A673 (cell line): ENCODE measurements at regions not wholly inside any gene's neighbourhood (a gene's known extent, or its start where the extent isn't known, plus 50 kb on each side); places are given as distances from the start of the nearest gene placed in this dataset.

Source experiments
- BruUV-seq: library from RNA; stranded (reverse); fragments of 400-500 nt; replicated peaks from 2 replicates; lab custom pipeline; 2021; lab: Mats Ljungman, UMichigan
- CTCF ChIA-PET: fragments of 300-600 bp; sonication (Branson Sonifier 250); formaldehyde crosslinking; loops from one replicate; lab custom pipeline; 2022; ENCODE audit warnings: antibody characterized with exemption; lab: Charles Lee
- POLR2A ChIA-PET: fragments of 300-600 bp; sonication (Branson Sonifier 250); formaldehyde crosslinking; loops from one replicate; lab custom pipeline; 2022; ENCODE audit warnings: antibody characterized with exemption; ENCODE audit not compliant: low non-redundant PET; lab: Charles Lee
- DNase-seq: peaks from one replicate; pipeline ENCODE4 v3.0.0-alpha.2; 2015; ENCODE audit warnings: low spot score
- H3K27ac ChIP-seq: fragments of 200-600 bp; sonication (generic); 2 replicates; pipeline ENCODE4 v1.5.1; 2016; ENCODE audit warnings: mixed run types, low read depth, mild to moderate bottlenecking, mixed read lengths, antibody characterized with exemption, low read length; ENCODE audit not compliant: poor library complexity, severe bottlenecking
- H3K27me3 ChIP-seq: fragments of 200-600 bp; sonication (generic); replicated peaks from 2 replicates; pipeline ENCODE4 v1.6.1; 2017; ENCODE audit warnings: mixed run types, low read depth, mild to moderate bottlenecking, mixed read lengths, antibody characterized with exemption, low read length; ENCODE audit not compliant: insufficient read depth, poor library complexity
- H3K36me3 ChIP-seq: fragments of 200-600 bp; sonication (generic); 2 replicates; pipeline ENCODE4 v1.6.1; 2016; ENCODE audit warnings: mixed run types, mild to moderate bottlenecking, mixed read lengths, antibody characterized with exemption, low read length; ENCODE audit not compliant: insufficient read depth, poor library complexity, severe bottlenecking
- H3K4me1 ChIP-seq: fragments of 200-600 bp; sonication (generic); 2 replicates; pipeline ENCODE4 v1.6.1; 2017; ENCODE audit warnings: mixed run types, mild to moderate bottlenecking, mixed read lengths, antibody characterized with exemption, low read length; ENCODE audit not compliant: insufficient read depth, poor library complexity, severe bottlenecking
- H3K4me3 ChIP-seq: fragments of 200-600 bp; sonication (generic); 2 replicates; pipeline ENCODE4 v1.5.1; 2016; ENCODE audit warnings: low read depth, mixed run types, mild to moderate bottlenecking, mixed read lengths, low read length; ENCODE audit not compliant: poor library complexity, severe bottlenecking
- H3K9me3 ChIP-seq: fragments of 200-600 bp; sonication (generic); 2 replicates; pipeline ENCODE4 v1.6.1; 2016; ENCODE audit warnings: mixed run types, low read depth, mild to moderate bottlenecking, mixed read lengths, antibody characterized with exemption, low read length; ENCODE audit not compliant: poor library complexity, severe bottlenecking
- CTCF ChIP-seq: fragments of 300-800, 200-600 bp; sonication (generic); conservative IDR thresholded peaks from 2 replicates; pipeline ENCODE4 v1.5.1; 2017; ENCODE audit warnings: low read depth, mild to moderate bottlenecking, antibody characterized with exemption, low read length, moderate library complexity, mixed read lengths
- EZH2 ChIP-seq: fragments of 200-600 bp; sonication (generic); IDR thresholded peaks from 2 replicates; pipeline ENCODE4 v1.6.1; 2017; ENCODE audit warnings: borderline replicate concordance, low read depth, mild to moderate bottlenecking, mixed read lengths, antibody characterized with exemption, low read length; ENCODE audit not compliant: poor library complexity, severe bottlenecking
- intact Hi-C: fragments of 100-400 bp; cut with micrococcal nuclease; formaldehyde crosslinking; loops from one replicate; pipeline ENCODE4 v1.10.0; 2022; ENCODE audit not compliant: unreplicated experiment

- Histone ChIP-seq H3K4me1 (peaks cover 7% of the 10 kb centered on the region), H3K27ac (no peak overlapping the region), H3K36me3 (no peaks in the 10 kb centered on the region), H3K9me3 (no peaks in the 10 kb centered on the region), H3K4me3 (no peak overlapping the region), H3K27me3 (no peaks in the 10 kb centered on the region)
- no TSS peak for BruUV-seq
- TF ChIP-seq CTCF, result no peak
- no peak for TF ChIP-seq EZH2
- ChIA-PET CTCF (no interaction called here), POLR2A (no interaction called here)
- no peak for DNase-seq
- intact Hi-C loops, result no loop called here
These were observed 111.1 kb upstream of the PALS2 start for GRCh38 chr7:24462117-24462516.

GRCh38 chr7:24462984-24463383 is 110.3 kb upstream of the PALS2 start:
- no peak for DNase-seq
- Histone ChIP-seq H3K27me3 (no peaks in the 10 kb centered on the region), H3K9me3 (no peaks in the 10 kb centered on the region), H3K36me3 (no peaks in the 10 kb centered on the region), H3K27ac (no peak overlapping the region), H3K4me3 (no peak overlapping the region), H3K4me1 (no peaks in the 10 kb centered on the region)
- no TSS peak for BruUV-seq
- intact Hi-C loops, result no loop called here
- ChIA-PET POLR2A (no interaction called here), CTCF (no interaction called here)
- TF ChIP-seq EZH2 (no peak), CTCF (no peak)

- POLR2A ChIA-PET, result no interaction called here
- Histone ChIP-seq H3K27ac (no peak overlapping the region), H3K4me1 (no peaks in the 10 kb centered on the region), H3K9me3 (no peaks in the 10 kb centered on the region), H3K4me3 (no peak overlapping the region), H3K36me3 (no peaks in the 10 kb centered on the region), H3K27me3 (no peaks in the 10 kb centered on the region)
- TF ChIP-seq EZH2 (no peak), CTCF (no peak)
- intact Hi-C loops, result no loop called here
- BruUV-seq, result no TSS peak
- no peak for DNase-seq
- CTCF ChIA-PET, result no interaction called here
These were observed 109.8 kb upstream of the PALS2 start for GRCh38 chr7:24463474-24463873.
